ENCODE measurements at regions not wholly inside any gene's neighbourhood (a gene's known extent, or its start where the extent isn't known, plus 50 kb on each side); places are given as distances from the start of the nearest gene placed in this dataset.

DNA sequence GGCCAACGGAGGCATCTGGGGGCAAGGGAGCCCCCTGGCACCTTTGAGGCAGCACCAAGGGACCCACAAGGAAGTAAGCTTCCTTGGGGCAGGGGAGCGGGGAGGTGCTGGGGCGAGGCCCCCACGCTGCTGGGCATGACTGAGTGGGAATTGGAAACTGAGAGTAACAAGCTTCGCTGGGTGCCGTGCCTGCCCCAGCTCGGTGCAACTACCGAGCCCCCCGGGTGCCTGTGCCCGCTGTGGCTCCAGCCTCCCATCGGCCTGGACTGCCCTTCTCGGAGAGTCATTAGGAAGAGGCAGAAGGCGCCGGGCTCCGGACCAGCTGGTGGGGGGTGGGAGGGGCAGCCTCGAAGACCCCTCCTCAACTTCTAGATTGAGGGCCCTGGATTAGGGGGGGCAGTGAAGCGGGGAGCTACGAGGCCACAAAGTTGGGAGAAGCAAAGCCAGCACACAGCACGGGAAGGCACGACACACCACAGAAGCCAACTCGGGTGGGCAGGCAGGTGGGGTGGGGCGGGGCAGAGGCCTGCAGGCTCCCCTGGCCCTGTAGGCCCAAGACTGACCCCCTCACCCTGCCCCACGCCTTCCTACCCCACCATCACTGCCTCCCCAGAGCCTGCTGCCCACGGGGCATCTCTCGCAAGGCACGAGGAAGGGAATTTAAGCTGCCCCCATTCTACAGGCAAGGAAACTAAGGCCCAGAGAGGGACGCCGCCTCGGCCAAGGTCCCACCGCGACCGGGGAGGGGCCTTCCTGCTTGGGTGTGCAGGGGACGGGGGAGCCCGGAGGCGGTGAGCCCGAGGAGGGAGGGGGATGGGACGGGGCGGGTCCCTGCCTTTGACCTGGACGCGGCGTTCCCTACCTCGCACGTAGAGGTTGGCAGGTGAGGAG, 83.2 kb downstream of the PTPRS start (continued):
- TF ChIP-seq, protein P1, sequence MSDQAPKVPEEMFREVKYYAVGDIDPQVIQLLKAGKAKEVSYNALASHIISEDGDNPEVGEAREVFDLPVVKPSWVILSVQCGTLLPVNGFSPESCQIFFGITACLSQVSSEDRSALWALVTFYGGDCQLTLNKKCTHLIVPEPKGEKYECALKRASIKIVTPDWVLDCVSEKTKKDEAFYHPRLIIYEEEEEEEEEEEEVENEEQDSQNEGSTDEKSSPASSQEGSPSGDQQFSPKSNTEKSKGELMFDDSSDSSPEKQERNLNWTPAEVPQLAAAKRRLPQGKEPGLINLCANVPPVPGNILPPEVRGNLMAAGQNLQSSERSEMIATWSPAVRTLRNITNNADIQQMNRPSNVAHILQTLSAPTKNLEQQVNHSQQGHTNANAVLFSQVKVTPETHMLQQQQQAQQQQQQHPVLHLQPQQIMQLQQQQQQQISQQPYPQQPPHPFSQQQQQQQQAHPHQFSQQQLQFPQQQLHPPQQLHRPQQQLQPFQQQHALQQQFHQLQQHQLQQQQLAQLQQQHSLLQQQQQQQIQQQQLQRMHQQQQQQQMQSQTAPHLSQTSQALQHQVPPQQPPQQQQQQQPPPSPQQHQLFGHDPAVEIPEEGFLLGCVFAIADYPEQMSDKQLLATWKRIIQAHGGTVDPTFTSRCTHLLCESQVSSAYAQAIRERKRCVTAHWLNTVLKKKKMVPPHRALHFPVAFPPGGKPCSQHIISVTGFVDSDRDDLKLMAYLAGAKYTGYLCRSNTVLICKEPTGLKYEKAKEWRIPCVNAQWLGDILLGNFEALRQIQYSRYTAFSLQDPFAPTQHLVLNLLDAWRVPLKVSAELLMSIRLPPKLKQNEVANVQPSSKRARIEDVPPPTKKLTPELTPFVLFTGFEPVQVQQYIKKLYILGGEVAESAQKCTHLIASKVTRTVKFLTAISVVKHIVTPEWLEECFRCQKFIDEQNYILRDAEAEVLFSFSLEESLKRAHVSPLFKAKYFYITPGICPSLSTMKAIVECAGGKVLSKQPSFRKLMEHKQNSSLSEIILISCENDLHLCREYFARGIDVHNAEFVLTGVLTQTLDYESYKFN (CRISPR knock-in tag; conservative IDR thresholded peaks at IDR 0.05), result no peak

DNA sequence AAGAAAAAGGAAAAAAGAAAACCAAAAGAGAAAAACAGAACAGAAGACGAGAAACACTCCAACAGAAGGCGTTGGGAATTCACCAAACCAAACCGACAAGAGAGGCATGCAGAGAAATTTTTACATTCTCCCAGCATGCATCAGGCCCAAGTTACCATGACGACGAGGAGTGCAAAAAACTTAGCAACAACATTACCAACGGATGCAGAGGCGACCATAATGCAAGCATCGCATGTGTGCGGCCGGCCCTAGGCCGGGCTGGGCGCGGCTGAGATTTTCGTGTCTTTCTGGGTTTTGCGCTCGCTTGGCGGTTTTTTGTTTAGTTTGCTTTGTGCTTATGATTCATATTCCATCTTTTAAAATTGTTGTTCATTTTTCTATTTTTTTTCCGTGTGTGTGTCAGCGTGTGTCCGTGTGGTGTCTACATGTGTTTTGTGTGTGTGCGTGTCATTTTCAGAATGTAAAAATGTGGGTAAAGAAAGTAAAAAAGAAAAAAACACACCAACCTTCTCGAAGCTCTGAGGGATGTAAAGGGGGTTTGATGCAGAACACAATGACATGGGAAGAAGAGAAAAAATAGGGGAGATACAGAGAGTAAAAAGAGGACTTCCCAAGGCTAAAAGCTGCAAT, 84.9 kb downstream of the PTPRS start:
- no peak for ATAC-seq
- in situ Hi-C loops (cut with HindIII; ENCODE audit: extremely low pct_ligation_motif_present, low pct_unique_long_range_greater_than_20kb), result no loop called here
- POLR2A ChIA-PET, result no interaction called here
- TF ChIP-seq ZNF570 (CRISPR knock-in tag; IDR thresholded peaks at IDR 0.05; ENCODE audit: borderline replicate concordance) (no peak), ZNF564 (CRISPR knock-in tag; IDR thresholded peaks at IDR 0.05) (no peak), ZNF850 (CRISPR knock-in tag; conservative IDR thresholded peaks at IDR 0.05) (no peak), SMAD3 (CRISPR knock-in tag; IDR thresholded peaks at IDR 0.05) (no peak), ARID2 (CRISPR knock-in tag; IDR thresholded peaks at IDR 0.05; ENCODE audit: borderline replicate concordance) (no peak), CEBPG (CRISPR knock-in tag; IDR thresholded peaks at IDR 0.05) (no peak), ZNF674 (CRISPR knock-in tag; IDR thresholded peaks at IDR 0.05; ENCODE audit: low read depth) (no peak), CBX1 (IDR thresholded peaks at IDR 0.05; ENCODE audit: low read depth) (no peak), MAZ (IDR thresholded peaks at IDR 0.05; ENCODE audit: borderline replicate concordance, low read depth, low read length) (no peak), MAZ (CRISPR knock-in tag; IDR thresholded peaks at IDR 0.05; ENCODE audit: low read depth) (no peak), NR2F1 (CRISPR knock-in tag; IDR thresholded peaks at IDR 0.05) (no peak), ZNF20 (CRISPR knock-in tag; IDR thresholded peaks at IDR 0.05) (no peak), ZNF562 (CRISPR knock-in tag; IDR thresholded peaks at IDR 0.05; ENCODE audit: borderline replicate concordance) (no peak)
- TF ChIP-seq, protein P2, sequence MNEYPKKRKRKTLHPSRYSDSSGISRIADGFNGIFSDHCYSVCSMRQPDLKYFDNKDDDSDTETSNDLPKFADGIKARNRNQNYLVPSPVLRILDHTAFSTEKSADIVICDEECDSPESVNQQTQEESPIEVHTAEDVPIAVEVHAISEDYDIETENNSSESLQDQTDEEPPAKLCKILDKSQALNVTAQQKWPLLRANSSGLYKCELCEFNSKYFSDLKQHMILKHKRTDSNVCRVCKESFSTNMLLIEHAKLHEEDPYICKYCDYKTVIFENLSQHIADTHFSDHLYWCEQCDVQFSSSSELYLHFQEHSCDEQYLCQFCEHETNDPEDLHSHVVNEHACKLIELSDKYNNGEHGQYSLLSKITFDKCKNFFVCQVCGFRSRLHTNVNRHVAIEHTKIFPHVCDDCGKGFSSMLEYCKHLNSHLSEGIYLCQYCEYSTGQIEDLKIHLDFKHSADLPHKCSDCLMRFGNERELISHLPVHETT (CRISPR knock-in tag; conservative IDR thresholded peaks at IDR 0.05), result no peak
- TF ChIP-seq, protein P3, sequence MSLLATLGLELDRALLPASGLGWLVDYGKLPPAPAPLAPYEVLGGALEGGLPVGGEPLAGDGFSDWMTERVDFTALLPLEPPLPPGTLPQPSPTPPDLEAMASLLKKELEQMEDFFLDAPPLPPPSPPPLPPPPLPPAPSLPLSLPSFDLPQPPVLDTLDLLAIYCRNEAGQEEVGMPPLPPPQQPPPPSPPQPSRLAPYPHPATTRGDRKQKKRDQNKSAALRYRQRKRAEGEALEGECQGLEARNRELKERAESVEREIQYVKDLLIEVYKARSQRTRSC (CRISPR knock-in tag; IDR thresholded peaks at IDR 0.05; ENCODE audit: low read depth), result no peak

More for the DNA sequence above, 84.9 kb downstream of the PTPRS start:
- H3K36me3 ChIP-seq (replicated peaks in 1 of 2; ENCODE audit: control insufficient read depth in 1 of 2, insufficient read depth in 2 of 2, low read length in 2 of 2), result peaks cover 3 to 25% of the 10 kb centered on the region in 2 experiments; a peak in 4 of 5 replicates
- no peaks in the 10 kb centered on the region for H3K27me3 ChIP-seq (ENCODE audit: control insufficient read depth in 1 of 2, insufficient read depth in 2 of 2, low read length in 2 of 2)
- CTCF ChIA-PET (ENCODE audit: low intra/inter-chr PET ratio, low total read pairs), result no interaction called here
- peaks cover 9% of the 10 kb centered on the region for H3K9me3 ChIP-seq (ENCODE audit: low read length)
- TSS peak; percentile 29 for BruUV-seq (replicated peaks)
- WGBS (ENCODE audit: low lambda C conversion rate), result 97% methylated on average over 22 of the region's 22 CpGs
- no peaks in the 10 kb centered on the region for H4K20me1 ChIP-seq (ENCODE audit: insufficient read depth, low read length)
- DNase-seq (ENCODE audit: low spot score), result no peak
- H3K4me1 ChIP-seq (ENCODE audit: insufficient read depth, low read length), result peaks cover 13% of the 10 kb centered on the region
- H3K4me3 ChIP-seq (replicated peaks in 1 of 3; ENCODE audit: insufficient read depth in 1 of 3, low read depth in 2 of 3, low read length in 3 of 3), result no peak overlapping the region
- H2AFZ ChIP-seq (ENCODE audit: low read length), result no peak overlapping the region
- H3K4me2 ChIP-seq (ENCODE audit: low read depth, low read length), result no peak overlapping the region
- H3K27ac ChIP-seq (ENCODE audit: extremely low read length, insufficient read depth, low read length), result no peak overlapping the region
- no peak for FAIRE-seq
- H3K9ac ChIP-seq (ENCODE audit: insufficient read depth, low read depth, low read length), result no peak overlapping the region
- intact Hi-C loops (cut with micrococcal nuclease; ENCODE audit: unreplicated experiment), result no loop called here
- no peaks in the 10 kb centered on the region for H3K79me2 ChIP-seq (ENCODE audit: insufficient read depth, low read length)

Measured in HepG2 (cell line).